NCI-H1105 (cell line): ENCODE measurements at regions not wholly inside any gene's neighbourhood (a gene's known extent, or its start where the extent isn't known, plus 50 kb on each side); places are given as distances from the start of the nearest gene placed in this dataset.
A peak's percentile ranks its signal among the peaks of the same experiment; 100 is the strongest.
"Not testable (repeated sequence)": the region's sequence is repeated elsewhere in the genome, so short reads cannot be mapped to it uniquely, and the experiment has no call there.

Experiments used
- DNase-seq: peaks from one replicate; lab custom pipeline; 2025; lab: John Stamatoyannopoulos, UW

DNA sequence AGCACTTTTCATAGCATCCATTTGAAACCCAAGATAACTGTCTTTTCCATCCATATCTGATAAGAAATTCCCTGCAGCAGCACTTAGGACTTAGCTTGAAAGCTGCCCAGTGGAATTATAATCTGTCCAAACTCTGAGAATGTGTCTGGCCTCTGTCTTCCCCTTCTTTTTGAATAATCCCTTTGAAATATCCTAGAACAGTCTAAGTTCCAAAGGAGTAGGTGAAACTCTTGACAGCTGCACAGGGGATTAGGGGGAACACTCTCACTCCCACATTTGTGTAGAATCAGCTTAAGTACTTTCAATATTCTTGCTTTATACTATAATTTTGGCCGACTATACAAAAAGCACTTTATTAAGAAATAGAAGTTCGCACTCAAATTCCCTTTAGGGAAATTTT, 157.7 kb downstream of the PAPSS1 start:
- DNase-seq: no peak

DNA sequence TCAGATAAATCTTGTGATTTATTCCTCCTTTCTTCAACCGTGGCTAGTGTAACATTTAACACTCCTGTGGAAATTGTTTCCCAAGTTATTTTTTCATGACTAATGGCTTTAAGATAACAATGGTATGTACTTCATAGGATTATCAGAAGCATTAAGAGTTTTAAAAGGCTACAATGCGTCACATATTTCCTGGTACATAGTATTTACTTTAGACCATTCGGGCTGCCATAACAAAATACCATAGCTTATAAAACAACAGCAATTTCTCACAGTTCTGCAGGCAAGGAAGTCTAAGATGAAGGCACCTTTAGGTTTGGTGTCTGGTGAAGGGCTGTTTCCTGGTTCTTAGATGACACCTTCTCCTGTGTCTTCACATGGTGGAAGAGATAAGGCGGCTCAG, 158.6 kb downstream of the PAPSS1 start:
- no peak for DNase-seq

DNA sequence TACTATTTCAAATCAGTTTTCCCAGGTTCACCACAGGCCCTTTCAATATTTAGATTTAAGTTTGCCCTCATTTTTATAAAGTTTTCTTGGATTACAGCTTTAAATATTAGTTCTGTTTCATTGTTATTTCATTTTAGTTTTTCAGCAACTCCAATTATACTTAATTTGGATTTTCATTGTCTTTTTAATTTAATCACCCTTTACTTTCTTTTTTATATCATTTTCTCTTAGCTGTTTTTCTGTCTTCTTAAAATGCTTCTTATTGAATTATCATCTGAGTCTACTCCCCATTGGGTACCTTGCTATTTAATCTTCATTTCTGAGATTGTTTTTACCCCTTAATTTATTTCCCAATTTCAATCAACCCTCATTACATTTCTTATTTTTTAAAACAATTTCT, 160.4 kb downstream of the PAPSS1 start:
- no peak for DNase-seq

DNA sequence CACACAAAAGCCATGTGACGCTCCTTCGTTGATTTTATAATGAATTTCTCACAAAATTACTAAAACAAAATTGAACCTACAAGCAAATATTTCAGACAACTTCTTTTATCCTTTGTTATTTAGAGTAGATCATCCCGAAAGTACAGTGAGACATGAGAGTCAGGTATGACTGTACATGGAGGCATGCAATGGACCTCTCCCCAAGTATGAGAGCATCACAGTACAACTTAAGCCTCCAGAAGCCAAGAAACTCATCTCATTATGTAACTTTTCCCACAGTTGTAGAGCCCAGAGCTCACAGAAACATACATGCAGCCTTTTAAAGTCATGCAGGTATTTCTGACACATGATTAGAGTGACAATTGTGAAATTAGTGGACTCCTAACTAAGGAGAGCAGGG, 167.7 kb downstream of the PAPSS1 start:
- DNase-seq: no peak

DNA sequence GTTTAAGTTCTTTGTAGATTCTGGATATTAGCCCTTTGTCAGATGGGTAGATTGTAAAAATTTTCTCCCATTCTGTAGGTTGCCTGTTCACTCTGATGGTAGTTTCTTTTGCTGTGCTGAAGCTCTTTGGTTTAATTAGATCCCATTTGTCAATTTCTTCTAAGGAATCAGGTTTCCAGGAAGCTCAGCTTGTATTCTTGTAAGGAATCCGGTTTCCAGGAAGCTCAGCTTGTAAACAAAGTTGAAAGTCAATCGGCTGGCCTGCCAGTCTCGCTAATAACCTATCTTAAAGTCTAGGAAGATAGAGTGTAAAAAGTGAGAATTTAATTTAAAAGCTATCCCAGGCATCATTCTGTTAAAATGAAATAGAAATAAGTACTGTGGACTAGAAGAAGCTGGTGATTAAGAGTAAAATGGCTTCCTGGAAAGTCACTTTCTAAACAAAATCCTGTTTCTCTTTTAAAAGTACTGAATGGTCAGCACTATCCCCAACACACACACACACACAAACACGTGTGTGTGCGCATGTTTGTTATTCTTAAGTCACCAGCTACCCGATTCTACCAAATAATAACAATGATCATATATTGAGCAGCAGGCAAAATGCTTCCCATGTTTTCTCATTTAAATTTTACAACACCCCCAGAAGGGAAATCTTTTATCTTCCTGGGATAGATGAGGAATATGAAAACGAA, 171.7 kb downstream of the PAPSS1 start:
- no peak for DNase-seq

DNA sequence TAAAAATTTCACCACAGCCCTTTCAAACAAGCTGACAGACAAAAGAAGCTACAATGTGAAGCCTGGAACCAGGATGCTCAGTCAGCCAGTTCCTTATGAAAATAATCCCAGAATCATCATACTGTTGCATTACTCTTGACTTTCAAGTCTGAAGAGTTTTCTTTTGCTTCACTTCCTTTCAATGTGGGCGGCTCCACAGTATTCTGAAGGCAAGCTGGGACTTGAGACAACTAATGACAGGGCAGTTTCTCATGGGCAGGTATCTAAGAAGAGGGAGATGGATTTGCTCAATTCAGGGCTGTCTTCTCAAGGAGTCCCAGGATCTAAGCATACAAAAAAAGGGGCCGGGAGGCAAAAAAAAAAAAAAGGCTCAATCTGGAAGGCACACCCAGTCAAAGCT, 173.4 kb downstream of the PAPSS1 start:
- DNase-seq: no peak

DNA sequence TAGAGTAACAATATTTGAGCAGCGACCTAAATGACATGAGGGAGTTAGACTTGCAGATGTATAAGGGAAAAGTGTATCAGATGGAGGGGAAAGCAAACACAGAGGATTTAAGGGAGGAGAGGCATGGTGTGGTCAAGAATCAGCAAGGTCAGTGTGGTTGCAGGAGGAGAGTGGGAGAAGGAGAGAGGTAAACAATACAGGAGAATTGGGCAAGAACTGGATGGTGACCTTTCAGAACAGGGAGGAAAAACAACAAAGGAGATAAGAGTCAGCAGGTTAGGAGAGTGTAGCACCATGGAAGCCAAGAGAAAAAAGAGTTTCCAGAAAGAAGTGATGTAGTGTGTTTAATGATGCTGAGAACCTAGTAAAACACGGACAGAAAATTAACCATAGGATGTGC, 178.5 kb downstream of the PAPSS1 start:
- DNase-seq: no peak

DNA sequence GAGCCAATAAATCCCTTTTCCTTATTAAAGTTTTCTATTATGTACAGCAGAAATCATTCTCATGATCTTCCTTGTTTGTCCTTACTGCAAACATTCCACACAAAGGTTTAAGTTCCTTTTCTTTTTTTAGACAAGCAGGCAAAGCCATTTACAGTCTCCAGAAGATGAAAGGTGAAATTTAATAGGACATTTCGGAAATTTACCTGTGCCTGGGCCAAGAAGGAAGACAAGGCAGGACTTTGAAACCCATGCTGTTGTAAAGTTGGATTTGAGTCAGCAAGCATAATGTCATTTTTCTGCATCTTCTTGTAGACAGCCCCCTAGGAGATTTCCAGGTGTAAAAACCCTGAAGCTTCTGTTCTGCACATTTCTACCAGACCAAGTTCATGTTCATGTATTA, 188.1 kb downstream of the PAPSS1 start:
- DNase-seq: no peak

DNA sequence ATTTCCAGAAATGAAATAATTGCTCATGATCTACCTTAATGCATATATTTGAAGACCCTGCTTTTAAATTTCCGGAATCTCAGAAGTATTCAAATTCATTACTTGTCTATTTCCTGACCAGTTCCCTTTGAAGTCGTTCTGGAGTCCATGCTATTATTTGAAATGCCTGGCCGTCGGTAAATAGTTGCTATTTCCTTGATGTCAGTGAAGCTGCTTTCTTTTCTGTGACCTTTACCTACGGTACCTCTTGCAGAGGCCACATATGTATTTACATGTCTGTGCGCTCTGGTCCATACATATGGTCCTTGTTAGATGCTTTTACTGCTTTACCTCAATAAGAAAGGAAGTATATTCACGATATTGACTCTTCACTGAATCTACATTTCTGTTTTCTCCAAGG, 199.7 kb downstream of the PAPSS1 start:
- DNase-seq: no peak

DNA sequence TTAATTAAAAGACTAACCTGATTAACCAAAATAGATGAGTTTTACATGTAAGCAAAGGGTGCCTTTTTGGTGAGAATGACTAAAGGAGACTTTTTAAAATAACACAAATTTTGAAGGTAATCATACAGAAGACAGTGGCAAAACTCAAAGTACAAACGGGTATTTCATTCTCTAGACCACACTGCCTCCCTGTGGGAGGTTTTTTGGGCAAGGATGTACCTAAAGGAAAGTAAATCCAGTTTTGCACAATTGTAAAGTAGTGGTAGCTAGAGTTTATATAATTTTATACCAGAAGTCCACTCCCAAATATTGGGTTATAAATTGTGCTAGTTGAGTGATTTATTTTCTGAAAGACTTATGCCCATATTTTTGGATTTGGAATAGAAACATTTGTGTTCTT, 201.0 kb downstream of the PAPSS1 start:
- DNase-seq: peak; percentile 5

DNA sequence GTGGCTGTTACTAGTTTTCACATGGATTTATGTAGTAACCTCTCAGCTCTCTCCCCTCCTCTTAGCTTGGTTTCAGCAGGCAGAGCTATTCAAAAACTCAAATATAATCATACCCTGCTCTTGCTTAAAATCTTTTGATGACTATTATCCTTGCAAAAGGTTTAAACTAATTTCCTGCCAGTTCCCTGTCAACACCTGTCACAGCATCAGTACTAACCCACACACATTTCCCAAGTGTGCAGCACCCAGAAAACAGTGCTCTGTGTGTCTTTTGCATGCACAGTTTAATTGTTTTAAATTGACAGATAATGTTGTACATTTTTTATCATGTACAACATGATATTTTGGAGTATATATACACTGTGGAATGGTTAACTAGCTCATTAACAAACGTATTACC, 202.0 kb downstream of the PAPSS1 start:
- DNase-seq: no peak

DNA sequence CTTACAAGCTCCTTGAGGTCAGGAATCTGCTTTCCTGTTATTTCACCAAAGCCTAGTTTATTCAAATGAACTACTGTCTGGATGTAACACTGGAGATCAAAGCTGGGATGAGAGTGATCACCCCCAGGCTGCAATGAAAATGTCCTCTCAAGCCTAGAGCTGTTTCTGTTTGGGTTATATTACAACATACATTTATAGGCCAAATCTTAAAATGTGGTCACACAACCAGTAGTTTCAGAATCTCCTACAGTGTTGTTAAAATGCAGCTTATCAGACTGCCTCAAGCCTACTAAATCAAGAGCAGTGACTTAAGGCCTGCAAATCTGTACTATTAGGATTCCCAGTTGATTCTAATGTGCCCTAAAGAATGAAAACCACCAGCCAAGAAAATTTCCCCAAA, 207.5 kb downstream of the PAPSS1 start:
- no peak for DNase-seq

DNA sequence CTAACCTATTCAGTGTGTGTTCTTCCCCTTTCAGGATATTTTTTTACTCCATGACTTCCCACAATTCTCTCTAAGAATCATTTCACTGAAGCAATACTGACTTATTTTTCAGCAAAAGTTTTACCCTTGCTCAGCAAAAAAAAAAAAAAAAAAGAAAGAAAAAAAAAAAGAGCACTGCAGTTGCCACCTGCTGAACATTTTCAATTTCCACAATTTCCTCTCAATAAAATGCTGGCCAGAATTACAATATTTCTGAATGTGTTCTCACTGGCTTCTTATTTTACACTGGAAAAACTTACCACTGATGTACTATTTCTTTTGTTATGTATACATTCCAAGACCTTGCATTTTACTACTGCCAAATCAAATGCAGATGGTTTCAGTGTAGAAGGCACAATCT, 210.4 kb downstream of the PAPSS1 start:
- no peak for DNase-seq

DNA sequence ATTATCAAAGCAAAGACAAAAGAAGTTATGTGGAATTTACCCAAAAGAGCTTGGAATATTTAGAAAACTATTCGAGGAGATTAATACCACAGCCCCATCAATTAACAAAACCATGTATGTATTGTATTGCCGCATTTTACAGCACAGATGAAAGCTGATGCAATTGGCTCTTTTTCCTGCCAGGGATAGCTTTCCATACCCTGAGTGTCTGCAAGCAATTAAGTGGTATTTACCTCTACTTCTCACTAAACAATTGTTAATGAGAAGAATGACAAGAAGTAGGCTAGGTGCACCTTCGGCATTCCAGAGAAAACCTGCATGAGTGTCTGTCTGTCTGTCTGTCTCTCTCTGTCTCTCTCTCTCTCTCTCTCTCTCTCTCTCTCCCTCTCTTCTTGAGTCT, 219.5 kb downstream of the PAPSS1 start:
- DNase-seq: no peak

DNA sequence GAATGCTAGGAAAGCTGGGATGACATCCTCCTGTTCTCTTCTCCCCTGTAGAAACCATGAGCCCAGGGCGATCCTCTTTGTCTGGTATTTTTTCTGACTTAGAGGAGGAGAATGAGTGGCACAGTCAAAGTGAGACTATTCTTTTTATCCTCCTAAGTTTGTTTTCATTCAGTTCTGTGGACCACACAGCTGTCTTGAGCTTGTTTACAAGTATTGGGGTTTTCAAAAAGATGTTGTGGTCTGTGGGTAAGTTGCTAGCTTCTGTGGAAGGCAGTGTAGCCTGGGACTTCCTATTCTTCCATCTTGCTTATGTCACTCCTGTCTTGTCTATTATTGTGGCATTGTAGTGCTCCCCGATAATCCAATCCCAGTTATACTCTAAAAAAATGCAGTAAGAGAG, 223.0 kb downstream of the PAPSS1 start:
- DNase-seq: no peak

DNA sequence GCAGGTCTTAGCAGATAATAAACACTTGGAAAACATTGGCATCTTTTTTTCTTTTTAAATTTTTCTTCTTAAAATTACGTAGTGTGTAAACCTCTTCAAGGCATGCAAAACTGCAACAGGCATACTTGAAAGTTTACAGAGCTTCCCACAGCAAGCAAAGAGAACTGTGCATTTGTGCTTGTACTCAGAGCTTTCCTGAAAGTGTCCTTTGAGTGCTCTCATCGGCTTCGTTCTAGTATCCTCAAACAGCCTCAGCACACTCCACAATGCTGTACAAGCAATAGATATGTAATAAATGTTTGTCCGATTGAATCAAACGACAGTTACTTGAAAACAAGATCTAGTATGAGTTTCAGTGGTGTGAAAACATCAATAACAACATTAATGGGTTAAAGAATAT, 227.5 kb downstream of the PAPSS1 start:
- no peak for DNase-seq

DNA sequence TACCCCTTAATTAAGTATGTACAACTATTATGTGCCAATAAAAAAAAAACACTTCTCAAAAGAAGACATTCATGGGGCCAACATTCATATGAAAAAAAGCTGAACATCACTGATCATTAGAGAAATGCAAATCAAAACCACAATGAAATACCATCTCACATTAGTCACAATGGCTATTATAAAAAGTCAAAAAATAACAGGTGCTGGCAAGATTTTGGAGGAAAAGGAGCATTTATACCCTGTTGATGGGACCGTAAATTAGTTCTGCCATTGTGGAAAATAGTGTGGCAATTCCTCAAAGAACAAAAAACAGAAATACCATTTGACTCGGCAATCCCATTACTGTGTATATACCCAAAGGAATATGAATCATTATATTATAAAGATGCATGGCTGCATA, 229.9 kb downstream of the PAPSS1 start:
- no peak for DNase-seq

DNA sequence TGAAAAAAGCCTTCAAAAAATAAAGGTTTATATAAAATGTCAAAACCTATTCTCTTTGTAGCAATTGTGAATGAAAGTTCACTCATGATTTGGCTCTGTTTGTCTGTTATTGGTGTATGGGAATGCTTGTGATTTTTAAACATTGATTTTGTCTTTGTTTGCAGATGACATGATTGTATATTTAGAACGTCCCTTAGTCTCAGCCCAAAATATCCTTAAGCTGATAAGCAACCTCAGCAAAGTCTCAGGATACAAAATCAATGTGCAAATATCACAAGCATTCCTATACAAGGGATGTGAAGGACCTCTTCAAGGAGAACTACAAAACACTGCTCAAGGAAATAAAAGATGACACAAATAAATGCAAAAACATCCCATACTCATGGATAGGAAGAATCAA, 236.4 kb downstream of the PAPSS1 start:
- not testable (repeated sequence) for DNase-seq

DNA sequence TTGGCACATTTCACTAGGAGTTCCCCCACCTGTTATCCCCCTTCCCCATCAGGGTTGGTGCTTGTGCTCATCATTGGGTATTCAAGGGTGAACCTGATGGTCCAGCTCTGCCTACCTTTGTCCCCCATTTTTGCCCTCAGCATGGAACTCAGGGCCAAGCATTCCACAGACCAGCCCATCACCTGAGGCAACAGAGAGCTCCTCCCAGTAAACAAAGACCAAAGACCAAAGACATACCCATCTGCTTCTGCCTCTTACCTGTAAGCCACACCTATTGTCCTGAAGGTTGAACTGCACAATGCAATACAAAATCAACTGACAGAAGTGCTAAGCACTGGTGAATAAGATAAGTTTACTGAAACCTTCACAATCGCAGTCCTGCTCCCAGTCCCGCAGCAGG, 237.5 kb downstream of the PAPSS1 start:
- DNase-seq: no peak

DNA sequence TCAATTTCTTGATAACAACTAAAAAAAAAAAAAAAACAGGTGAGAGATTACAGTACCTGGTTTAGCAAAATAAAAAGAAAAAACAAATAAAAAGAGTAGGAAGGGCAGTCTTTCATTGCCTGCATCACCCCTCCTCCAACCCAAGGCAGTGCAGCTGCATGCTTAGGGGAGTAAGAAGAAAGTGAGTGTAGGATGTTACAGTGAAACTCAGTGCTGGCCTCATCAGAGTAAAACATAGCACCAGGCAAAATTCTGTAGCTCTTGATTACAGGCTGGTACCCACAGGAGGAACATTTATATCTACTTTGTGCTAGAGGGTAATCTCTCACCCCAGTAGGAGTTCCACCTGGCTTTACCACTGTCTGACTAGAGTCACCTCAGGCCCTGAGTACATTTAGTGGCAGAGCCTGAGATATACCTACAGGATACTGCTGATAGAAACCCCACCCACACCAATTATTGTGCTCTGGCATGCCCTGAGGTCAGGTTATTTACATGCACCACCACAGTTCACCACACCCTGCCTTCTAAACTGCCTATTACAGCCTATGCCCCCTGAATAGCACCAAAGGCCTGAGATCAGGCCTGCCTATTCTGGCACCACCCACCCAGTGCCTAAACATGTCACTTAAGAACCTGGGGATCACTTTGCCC, 241.6 kb downstream of the PAPSS1 start:
- DNase-seq: no peak

DNA sequence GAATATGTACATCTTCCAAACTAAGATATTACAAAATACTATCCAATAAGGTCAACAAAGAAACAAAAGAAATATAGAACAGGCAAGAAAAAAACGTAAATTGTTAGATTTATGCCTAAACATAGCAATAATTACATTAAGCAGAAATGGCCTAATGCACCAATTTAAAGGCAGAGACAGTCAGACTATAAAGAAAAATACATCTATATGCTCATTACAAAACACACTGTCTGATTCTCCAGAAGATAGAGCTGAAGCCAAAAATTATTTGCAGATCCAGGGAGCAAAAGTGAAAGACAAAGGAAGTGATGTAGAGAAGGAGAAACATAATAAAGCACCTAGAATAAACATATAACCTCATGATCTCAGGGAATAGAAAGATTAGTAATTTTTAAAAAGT, 246.9 kb downstream of the PAPSS1 start:
- DNase-seq: no peak

DNA sequence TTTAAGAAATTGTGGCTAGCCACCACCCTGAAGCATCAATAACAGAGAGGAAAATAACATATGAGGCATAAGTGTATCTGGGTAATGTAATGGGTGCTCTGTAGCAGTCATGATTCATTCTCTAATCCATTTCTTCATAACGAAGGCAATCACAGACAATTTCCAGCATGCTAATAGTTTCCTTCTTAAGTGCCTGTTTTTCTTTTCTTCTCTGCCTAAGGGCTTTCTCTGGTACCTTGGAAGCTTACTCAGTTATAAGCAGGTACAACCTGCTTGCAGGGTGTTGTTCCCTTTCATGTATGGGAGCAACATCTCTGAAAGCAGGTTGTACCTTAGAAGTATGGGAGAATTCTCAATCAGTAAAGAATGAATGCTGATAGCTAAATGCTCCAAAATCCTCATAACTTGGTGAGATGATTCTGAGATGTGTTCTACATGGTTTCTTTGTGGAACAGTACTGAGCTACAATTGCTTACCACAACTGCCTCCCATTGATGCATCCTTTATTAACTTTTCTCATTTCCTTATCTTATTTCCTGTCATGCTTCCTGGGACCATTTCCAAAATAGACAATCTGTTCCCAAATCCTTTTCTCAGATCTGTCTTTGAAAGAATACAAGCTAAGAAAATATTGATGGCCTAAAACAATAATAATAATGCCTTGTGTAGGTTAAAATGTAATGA, 247.6 kb downstream of the PAPSS1 start:
- no peak for DNase-seq

DNA sequence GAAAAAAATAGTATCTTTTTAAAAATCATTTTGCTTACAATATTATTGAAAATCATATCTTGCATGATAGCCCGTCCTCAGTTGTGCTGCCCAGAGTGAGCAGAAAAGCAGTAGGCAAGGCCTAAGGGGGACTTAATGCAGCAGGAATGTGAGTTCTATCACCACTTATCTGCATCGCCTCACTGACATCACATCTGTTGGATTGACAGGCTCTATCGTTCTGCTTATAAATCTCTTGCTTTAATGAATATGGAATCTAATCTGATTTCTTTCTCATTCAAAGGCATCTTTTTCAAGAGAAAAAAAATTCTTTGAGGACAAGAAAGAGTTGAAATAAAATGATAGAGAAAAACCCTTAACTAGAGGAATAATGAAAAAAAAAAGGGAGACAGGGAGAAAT, 249.9 kb downstream of the PAPSS1 start:
- no peak for DNase-seq

DNA sequence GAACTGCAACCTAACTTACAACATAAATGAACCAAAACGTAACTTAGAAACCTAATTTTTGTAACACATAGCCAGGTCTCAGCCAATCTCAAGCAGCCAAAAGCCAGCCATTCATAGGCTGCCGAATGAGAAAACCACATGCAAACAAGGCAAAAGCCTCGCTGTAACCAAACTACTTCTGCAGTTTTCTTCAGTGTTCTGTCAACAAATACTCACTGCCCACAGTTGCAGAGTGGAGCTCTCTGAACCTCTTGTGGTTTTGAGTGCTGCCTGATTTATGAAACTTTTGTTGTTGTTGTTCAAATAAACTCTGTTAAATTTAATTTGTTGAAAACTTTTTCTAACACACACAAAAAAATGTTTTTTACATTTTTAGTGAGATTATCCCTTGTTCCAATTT, 251.2 kb downstream of the PAPSS1 start:
- DNase-seq: no peak
